ENCODE measurements at regions not wholly inside any gene's neighbourhood (a gene's known extent, or its start where the extent isn't known, plus 50 kb on each side); places are given as distances from the start of the nearest gene placed in this dataset.

DNA sequence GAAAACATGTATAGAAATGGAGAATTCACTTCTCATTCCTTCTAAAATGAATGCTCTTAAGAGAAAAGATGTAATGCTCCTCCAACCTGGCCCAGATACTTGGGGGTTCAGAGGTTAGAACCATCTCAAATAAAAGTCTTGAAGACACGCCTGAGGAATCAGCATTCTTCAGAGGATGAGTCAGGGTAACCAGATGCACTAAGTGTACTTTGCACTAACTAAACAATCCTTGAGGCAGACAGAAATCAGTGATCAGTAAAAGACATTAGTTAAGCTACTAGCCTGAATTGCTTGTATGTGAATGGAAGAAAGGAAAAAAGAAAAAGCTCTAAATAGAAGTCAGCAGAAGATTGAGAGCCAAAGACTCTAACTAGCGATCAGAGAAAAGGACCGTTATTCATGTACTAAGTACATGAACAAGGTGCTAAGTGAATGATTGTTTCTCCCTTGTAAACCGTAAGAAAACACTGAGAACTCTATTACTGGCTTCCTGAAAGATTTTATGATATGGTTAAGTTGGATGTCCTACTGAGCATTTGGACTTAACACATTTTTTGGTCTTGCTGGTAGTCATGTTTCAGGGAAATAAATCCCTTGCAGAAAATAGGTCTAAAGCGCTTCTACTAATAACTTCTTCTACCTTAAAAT, 738.3 kb downstream of the STPG2 start:
- no peaks in the 10 kb centered on the region for H3K27me3 ChIP-seq (ENCODE audit: control insufficient read depth in 2 of 2, insufficient read depth in 2 of 2, low read length in 2 of 2)
- dilution Hi-C loops (cut with MboI; ENCODE audit: extremely low pct_ligation_motif_present, low sequenced_read_pairs) (no loop called here), intact Hi-C loops (cut with micrococcal nuclease) (no loop called here)
- H2AFZ ChIP-seq (ENCODE audit: low read depth, low read length) = no peak overlapping the region
- no peaks in the 10 kb centered on the region for H3K4me1 ChIP-seq (ENCODE audit: control insufficient read depth, extremely low read depth, insufficient read depth, low read length)
- POLR2A ChIA-PET = no interaction called here
- TF ChIP-seq JUN (IDR thresholded peaks at IDR 0.05; ENCODE audit: borderline replicate concordance, insufficient read depth, insufficient read length, low read depth) = no peak
- TF ChIP-seq EZH2 (IDR thresholded peaks at IDR 0.05; ENCODE audit: borderline replicate concordance, low read depth, low read length, severe bottlenecking) = no peak
- TF ChIP-seq, protein P1, sequence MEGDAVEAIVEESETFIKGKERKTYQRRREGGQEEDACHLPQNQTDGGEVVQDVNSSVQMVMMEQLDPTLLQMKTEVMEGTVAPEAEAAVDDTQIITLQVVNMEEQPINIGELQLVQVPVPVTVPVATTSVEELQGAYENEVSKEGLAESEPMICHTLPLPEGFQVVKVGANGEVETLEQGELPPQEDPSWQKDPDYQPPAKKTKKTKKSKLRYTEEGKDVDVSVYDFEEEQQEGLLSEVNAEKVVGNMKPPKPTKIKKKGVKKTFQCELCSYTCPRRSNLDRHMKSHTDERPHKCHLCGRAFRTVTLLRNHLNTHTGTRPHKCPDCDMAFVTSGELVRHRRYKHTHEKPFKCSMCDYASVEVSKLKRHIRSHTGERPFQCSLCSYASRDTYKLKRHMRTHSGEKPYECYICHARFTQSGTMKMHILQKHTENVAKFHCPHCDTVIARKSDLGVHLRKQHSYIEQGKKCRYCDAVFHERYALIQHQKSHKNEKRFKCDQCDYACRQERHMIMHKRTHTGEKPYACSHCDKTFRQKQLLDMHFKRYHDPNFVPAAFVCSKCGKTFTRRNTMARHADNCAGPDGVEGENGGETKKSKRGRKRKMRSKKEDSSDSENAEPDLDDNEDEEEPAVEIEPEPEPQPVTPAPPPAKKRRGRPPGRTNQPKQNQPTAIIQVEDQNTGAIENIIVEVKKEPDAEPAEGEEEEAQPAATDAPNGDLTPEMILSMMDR (IDR thresholded peaks at IDR 0.05; ENCODE audit: extremely low read depth in 1 of 2, insufficient read depth in 1 of 2, low read depth in 1 of 2, low read length in 2 of 2) = no peak
- TF ChIP-seq, protein P2, sequence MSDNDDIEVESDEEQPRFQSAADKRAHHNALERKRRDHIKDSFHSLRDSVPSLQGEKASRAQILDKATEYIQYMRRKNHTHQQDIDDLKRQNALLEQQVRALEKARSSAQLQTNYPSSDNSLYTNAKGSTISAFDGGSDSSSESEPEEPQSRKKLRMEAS (IDR thresholded peaks at IDR 0.05; ENCODE audit: insufficient read depth, insufficient read length) = no peak
- TF ChIP-seq FOS (IDR thresholded peaks at IDR 0.05; ENCODE audit: borderline replicate concordance, insufficient read depth, low read length) = no peak
- no peak for TF ChIP-seq POLR2A (IDR thresholded peaks at IDR 0.05; ENCODE audit: low read depth, low read length)
- no peak for TF ChIP-seq GATA2 (IDR thresholded peaks at IDR 0.05; ENCODE audit: insufficient read depth, insufficient read length, low read depth, low read length)
- TF ChIP-seq MYC (IDR thresholded peaks at IDR 0.05; ENCODE audit: low read depth, low read length) = no peak
- no peak for TF ChIP-seq POLR2AphosphoS5 (IDR thresholded peaks at IDR 0.05; ENCODE audit: insufficient read depth, low read depth, low read length)
- CTCF ChIA-PET = no interaction called here
- no peaks in the 10 kb centered on the region for H3K79me2 ChIP-seq (ENCODE audit: control insufficient read depth, insufficient read depth, low read length)
- H3K36me3 ChIP-seq (ENCODE audit: control insufficient read depth in 2 of 2, extremely low read depth in 1 of 2, insufficient read depth in 2 of 2, low read length in 2 of 2) = no peaks in the 10 kb centered on the region
- BruUV-seq (replicated peaks) = no TSS peak
- H3K4me3 ChIP-seq (replicated peaks in 1 of 3; ENCODE audit: insufficient read depth in 1 of 3, low read depth in 1 of 3, low read length in 3 of 3) = no peak overlapping the region
- H4K20me1 ChIP-seq (replicated peaks; ENCODE audit: control insufficient read depth, extremely low read depth, insufficient read depth, low read length) = no peaks in the 10 kb centered on the region
- FAIRE-seq = no peak
- no peak overlapping the region for H3K9ac ChIP-seq (replicated peaks; ENCODE audit: extremely low read depth, insufficient read depth, low read length)
- DNase-seq (ENCODE audit: low read depth, low spot score) = no peak
- H3K9me3 ChIP-seq (replicated peaks; ENCODE audit: control insufficient read depth, insufficient read depth, low read length) = no peaks in the 10 kb centered on the region
- H3K9me1 ChIP-seq (replicated peaks; ENCODE audit: control insufficient read depth, extremely low read depth, insufficient read depth, low read length) = no peaks in the 10 kb centered on the region
- no peak overlapping the region for H3K4me2 ChIP-seq (ENCODE audit: insufficient read depth, low read length)
- no peak overlapping the region for H3K27ac ChIP-seq (ENCODE audit: insufficient read depth, low read depth, low read length)
